ENCODE measurements at regions not wholly inside any gene's neighbourhood (a gene's known extent, or its start where the extent isn't known, plus 50 kb on each side); places are given as distances from the start of the nearest gene placed in this dataset.

DNA sequence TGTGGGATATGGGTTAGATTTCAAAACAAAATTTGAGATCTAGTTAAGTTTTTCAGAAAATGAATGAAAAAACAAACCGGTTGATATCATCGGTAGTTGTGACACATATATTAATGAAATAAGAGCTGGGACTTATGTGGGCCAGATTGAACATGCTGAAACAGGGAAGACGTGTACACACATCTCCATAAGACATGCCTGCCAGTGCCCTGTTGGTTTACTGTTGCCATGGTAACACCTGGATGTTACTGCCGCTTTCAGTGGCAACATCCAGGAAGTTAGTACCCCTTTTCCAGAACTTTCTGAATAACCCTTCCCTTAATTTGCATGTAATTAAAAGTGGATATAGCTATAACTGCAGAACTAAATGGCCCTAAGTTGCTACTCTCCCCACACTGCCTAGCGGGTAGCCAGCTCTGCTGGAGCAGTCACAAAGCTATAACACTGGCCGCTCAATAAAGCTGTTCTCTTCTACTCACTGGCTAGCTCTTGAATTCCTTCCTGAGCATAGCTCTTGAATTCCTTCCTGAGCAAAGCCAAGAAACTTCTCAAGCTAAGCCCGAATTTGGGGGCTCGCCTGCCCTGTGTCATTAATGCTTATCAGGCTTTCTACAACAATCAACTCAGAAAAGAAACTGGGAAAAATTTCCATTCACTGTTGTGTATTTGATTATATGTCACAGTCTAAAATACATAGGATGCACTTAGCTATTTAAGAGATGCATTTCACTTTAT is 776.3 kb upstream of the CDH7 start:
- no peak for DNase-seq (ENCODE audit: low read depth, low spot score)
- H3K36me3 ChIP-seq (ENCODE audit: insufficient read depth, insufficient read length, low read length): no peaks in the 10 kb centered on the region
- H3K4me3 ChIP-seq (ENCODE audit: insufficient read length, low read depth): no peak overlapping the region
- H3K4me1 ChIP-seq (ENCODE audit: insufficient read depth, insufficient read length): no peaks in the 10 kb centered on the region
- H3K27me3 ChIP-seq (ENCODE audit: insufficient read depth, insufficient read length): no peaks in the 10 kb centered on the region
- H3K9me3 ChIP-seq (ENCODE audit: insufficient read depth, low read length): no peaks in the 10 kb centered on the region
- TF ChIP-seq ZNF274 (IDR thresholded peaks at IDR 0.05; ENCODE audit: low read depth, low read length) (no peak), YY1 (IDR thresholded peaks at IDR 0.05; ENCODE audit: insufficient read depth, insufficient read length) (no peak), SUZ12 (IDR thresholded peaks at IDR 0.05; ENCODE audit: extremely low read depth, insufficient read depth, insufficient read length) (no peak)
- H3K9ac ChIP-seq (ENCODE audit: insufficient read length, low read depth): no peak overlapping the region

DNA sequence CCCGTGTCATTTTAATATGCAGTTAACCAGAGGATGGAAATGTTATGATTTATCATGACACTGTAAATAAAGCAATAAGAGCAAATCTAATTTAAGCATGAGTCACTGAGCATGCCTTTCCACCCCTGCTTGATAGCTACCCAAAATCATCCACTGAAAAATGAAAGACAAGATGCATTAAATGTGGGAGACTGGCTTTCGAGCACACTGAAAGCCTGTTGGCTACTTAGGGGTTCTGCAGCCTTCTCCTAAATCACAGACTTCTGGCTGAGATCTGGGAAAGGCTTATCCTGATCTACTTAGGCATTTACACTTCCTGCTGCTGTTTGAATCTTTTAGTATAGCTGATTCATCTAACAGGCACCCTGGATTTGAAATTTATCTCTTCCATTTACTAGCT is 778.3 kb upstream of the CDH7 start:
- Histone ChIP-seq H3K9me3 (ENCODE audit: insufficient read depth, low read length) (no peaks in the 10 kb centered on the region), H3K4me1 (ENCODE audit: insufficient read depth, insufficient read length) (no peaks in the 10 kb centered on the region), H3K36me3 (ENCODE audit: insufficient read depth, insufficient read length, low read length) (no peaks in the 10 kb centered on the region), H3K27me3 (ENCODE audit: insufficient read depth, insufficient read length) (no peaks in the 10 kb centered on the region), H3K9ac (ENCODE audit: insufficient read length, low read depth) (no peak overlapping the region), H3K4me3 (ENCODE audit: insufficient read length, low read depth) (no peak overlapping the region)
- no peak for DNase-seq (ENCODE audit: low read depth, low spot score)
- TF ChIP-seq YY1 (IDR thresholded peaks at IDR 0.05; ENCODE audit: insufficient read depth, insufficient read length): no peak
- no peak for TF ChIP-seq ZNF274 (IDR thresholded peaks at IDR 0.05; ENCODE audit: low read depth, low read length)
- no peak for TF ChIP-seq SUZ12 (IDR thresholded peaks at IDR 0.05; ENCODE audit: extremely low read depth, insufficient read depth, insufficient read length)

DNA sequence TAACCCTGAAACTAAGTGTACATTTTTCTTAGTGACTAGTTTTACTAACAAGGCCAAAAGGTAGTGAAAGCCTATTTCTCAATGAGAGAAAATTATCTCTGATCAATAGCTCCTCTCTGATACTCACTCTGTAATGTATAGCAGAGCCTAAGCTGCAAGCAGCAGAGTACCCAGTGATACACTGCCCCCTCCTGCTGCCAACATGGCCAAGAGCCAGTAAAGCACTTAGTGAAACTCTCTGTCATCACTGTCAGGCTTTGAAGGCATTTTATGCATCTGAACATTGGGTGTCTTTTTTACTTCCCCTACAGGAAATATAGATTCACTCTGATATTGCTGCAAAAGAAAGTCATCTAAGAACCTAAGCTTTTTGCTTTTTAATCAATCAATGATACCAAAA is 784.1 kb upstream of the CDH7 start:
- H3K27me3 ChIP-seq (ENCODE audit: insufficient read depth, insufficient read length): no peaks in the 10 kb centered on the region
- H3K4me3 ChIP-seq (ENCODE audit: insufficient read length, low read depth): no peak overlapping the region
- DNase-seq (ENCODE audit: low read depth, low spot score): no peak
- H3K9ac ChIP-seq (ENCODE audit: insufficient read length, low read depth): no peak overlapping the region
- H3K4me1 ChIP-seq (ENCODE audit: insufficient read depth, insufficient read length): no peaks in the 10 kb centered on the region
- no peaks in the 10 kb centered on the region for H3K9me3 ChIP-seq (ENCODE audit: insufficient read depth, low read length)
- no peaks in the 10 kb centered on the region for H3K36me3 ChIP-seq (ENCODE audit: insufficient read depth, insufficient read length, low read length)
- no peak for TF ChIP-seq YY1 (IDR thresholded peaks at IDR 0.05; ENCODE audit: insufficient read depth, insufficient read length)
- TF ChIP-seq SUZ12 (IDR thresholded peaks at IDR 0.05; ENCODE audit: extremely low read depth, insufficient read depth, insufficient read length): no peak
- no peak for TF ChIP-seq ZNF274 (IDR thresholded peaks at IDR 0.05; ENCODE audit: low read depth, low read length)

DNA sequence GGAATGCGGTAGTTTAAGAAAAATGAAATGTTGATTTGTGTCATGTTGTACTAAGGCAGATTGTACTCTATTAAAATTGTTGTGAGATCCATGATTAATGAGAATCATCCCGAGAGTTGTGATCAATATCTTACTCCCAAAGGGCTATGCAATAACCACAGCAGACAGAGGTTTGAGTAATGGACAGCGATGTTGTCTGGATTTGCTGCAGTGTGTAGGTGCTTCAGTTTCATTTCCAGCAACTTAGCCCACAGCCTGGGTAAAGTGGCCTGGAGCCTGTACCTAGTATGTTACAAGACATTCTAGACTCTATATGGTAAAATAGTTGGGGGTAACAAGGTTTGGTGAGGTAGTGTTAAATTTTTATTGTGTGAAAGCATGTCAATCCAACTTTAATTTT is 794.3 kb upstream of the CDH7 start:
- TF ChIP-seq YY1 (IDR thresholded peaks at IDR 0.05; ENCODE audit: insufficient read depth, insufficient read length): no peak
- no peak for TF ChIP-seq ZNF274 (IDR thresholded peaks at IDR 0.05; ENCODE audit: low read depth, low read length)
- no peak for TF ChIP-seq SUZ12 (IDR thresholded peaks at IDR 0.05; ENCODE audit: extremely low read depth, insufficient read depth, insufficient read length)
- H3K36me3 ChIP-seq (ENCODE audit: insufficient read depth, insufficient read length, low read length): no peaks in the 10 kb centered on the region
- no peak overlapping the region for H3K9ac ChIP-seq (ENCODE audit: insufficient read length, low read depth)
- H3K9me3 ChIP-seq (ENCODE audit: insufficient read depth, low read length): no peaks in the 10 kb centered on the region
- DNase-seq (ENCODE audit: low read depth, low spot score): no peak
- no peaks in the 10 kb centered on the region for H3K4me1 ChIP-seq (ENCODE audit: insufficient read depth, insufficient read length)
- no peak overlapping the region for H3K4me3 ChIP-seq (ENCODE audit: insufficient read length, low read depth)
- no peaks in the 10 kb centered on the region for H3K27me3 ChIP-seq (ENCODE audit: insufficient read depth, insufficient read length)

DNA sequence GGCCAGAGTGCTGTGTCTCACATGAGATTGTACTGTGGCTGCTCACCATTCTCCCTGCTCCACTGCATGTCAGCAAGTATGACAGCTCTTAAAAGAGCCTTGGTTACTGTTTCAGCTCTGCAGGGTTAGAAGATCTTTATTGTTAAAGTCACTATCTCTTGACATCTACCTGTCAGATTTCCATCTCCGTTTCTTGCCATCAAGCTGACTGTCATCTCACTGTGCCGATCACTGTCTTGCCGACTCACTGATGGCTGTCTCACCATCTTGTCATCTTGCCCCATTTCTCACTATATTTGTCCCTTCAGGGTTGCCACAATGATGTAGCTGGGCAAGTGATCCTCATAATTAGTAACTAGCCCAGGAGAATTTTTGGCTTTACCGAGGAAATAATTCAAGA is 800.9 kb upstream of the CDH7 start:
- DNase-seq (ENCODE audit: low read depth, low spot score): no peak
- TF ChIP-seq ZNF274 (IDR thresholded peaks at IDR 0.05; ENCODE audit: low read depth, low read length): no peak
- no peak for TF ChIP-seq SUZ12 (IDR thresholded peaks at IDR 0.05; ENCODE audit: extremely low read depth, insufficient read depth, insufficient read length)
- TF ChIP-seq YY1 (IDR thresholded peaks at IDR 0.05; ENCODE audit: insufficient read depth, insufficient read length): no peak
- Histone ChIP-seq H3K9ac (ENCODE audit: insufficient read length, low read depth) (no peak overlapping the region), H3K4me1 (ENCODE audit: insufficient read depth, insufficient read length) (no peaks in the 10 kb centered on the region), H3K4me3 (ENCODE audit: insufficient read length, low read depth) (no peak overlapping the region), H3K9me3 (ENCODE audit: insufficient read depth, low read length) (peaks cover 27% of the 10 kb centered on the region), H3K27me3 (ENCODE audit: insufficient read depth, insufficient read length) (no peaks in the 10 kb centered on the region), H3K36me3 (ENCODE audit: insufficient read depth, insufficient read length, low read length) (no peaks in the 10 kb centered on the region)

DNA sequence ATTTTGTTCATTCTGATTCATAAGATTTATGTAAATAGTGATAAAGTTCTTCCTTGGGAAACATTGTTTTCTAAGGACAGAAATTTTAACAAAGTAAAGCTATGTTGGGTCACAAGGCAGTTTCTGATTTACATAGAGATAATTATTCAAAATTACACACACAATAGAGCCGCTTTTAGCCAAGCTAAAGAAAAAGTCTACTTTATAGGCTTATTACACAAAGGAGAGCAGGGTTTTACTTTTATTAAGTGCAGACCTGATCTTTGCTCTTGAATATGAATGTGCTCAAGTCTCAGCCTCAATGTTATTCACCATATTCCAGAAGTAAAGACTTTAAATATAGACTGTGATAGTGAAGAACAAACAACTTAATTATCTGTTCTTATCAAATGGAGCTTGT is 787.8 kb upstream of the LINC00305 start:
- Histone ChIP-seq H3K9me3 (ENCODE audit: insufficient read depth, low read length) (no peaks in the 10 kb centered on the region), H3K9ac (ENCODE audit: insufficient read length, low read depth) (no peak overlapping the region), H3K36me3 (ENCODE audit: insufficient read depth, insufficient read length, low read length) (no peaks in the 10 kb centered on the region), H3K4me3 (ENCODE audit: insufficient read length, low read depth) (no peak overlapping the region), H3K27me3 (ENCODE audit: insufficient read depth, insufficient read length) (no peaks in the 10 kb centered on the region), H3K4me1 (ENCODE audit: insufficient read depth, insufficient read length) (no peaks in the 10 kb centered on the region)
- no peak for TF ChIP-seq SUZ12 (IDR thresholded peaks at IDR 0.05; ENCODE audit: extremely low read depth, insufficient read depth, insufficient read length)
- TF ChIP-seq YY1 (IDR thresholded peaks at IDR 0.05; ENCODE audit: insufficient read depth, insufficient read length): no peak
- TF ChIP-seq ZNF274 (IDR thresholded peaks at IDR 0.05; ENCODE audit: low read depth, low read length): no peak
- no peak for DNase-seq (ENCODE audit: low read depth, low spot score)

DNA sequence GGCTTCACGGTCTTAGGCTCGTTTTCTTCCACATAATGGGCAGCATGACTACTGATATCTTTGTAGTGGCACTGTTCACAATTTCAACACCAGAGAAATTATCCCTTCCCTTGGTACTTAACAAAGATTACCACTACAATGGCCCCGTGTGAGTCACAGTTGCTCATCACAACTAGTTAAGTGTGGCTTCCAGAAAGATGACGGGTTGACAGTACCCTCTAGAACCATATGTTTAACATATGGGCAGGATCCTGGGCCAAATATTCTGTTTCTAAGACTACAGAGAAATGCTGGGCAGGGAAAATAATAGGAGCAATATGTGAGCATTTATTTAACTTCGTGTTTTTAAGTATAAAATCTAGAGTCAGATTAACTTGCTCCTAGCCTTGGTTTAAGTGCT is 780.1 kb upstream of the LINC00305 start:
- H3K27me3 ChIP-seq (ENCODE audit: insufficient read depth, insufficient read length): no peaks in the 10 kb centered on the region
- TF ChIP-seq ZNF274 (IDR thresholded peaks at IDR 0.05; ENCODE audit: low read depth, low read length) (no peak), SUZ12 (IDR thresholded peaks at IDR 0.05; ENCODE audit: extremely low read depth, insufficient read depth, insufficient read length) (no peak), YY1 (IDR thresholded peaks at IDR 0.05; ENCODE audit: insufficient read depth, insufficient read length) (no peak)
- H3K9me3 ChIP-seq (ENCODE audit: insufficient read depth, low read length): no peaks in the 10 kb centered on the region
- no peak overlapping the region for H3K9ac ChIP-seq (ENCODE audit: insufficient read length, low read depth)
- no peaks in the 10 kb centered on the region for H3K36me3 ChIP-seq (ENCODE audit: insufficient read depth, insufficient read length, low read length)
- H3K4me3 ChIP-seq (ENCODE audit: insufficient read length, low read depth): no peak overlapping the region
- H3K4me1 ChIP-seq (ENCODE audit: insufficient read depth, insufficient read length): no peaks in the 10 kb centered on the region
- no peak for DNase-seq (ENCODE audit: low read depth, low spot score)
